Panc1 (cell line): ENCODE measurements at regions not wholly inside any gene's neighbourhood (a gene's known extent, or its start where the extent isn't known, plus 50 kb on each side); places are given as distances from the start of the nearest gene placed in this dataset.

Experiments
- ATAC-seq: fragments of 200-7000 bp; cut with Tn5 transposase; 2 replicates; pipeline ENCODE4 v1.9.1; 2020; ENCODE audit warnings: mild to moderate bottlenecking, moderate library complexity
- BruUV-seq: library from RNA; stranded (reverse); fragments of 400-500 nt; replicated peaks from 2 replicates; lab custom pipeline; 2021; lab: Mats Ljungman, UMichigan
- CTCF ChIA-PET: fragments of 300-600 bp; sonication (Branson Sonifier 250); formaldehyde crosslinking; loops from one replicate; lab custom pipeline; 2022; ENCODE audit warnings: antibody characterized with exemption; lab: Charles Lee
- POLR2A ChIA-PET: fragments of 300-600 bp; sonication (Branson Sonifier 250); formaldehyde crosslinking; loops from one replicate; lab custom pipeline; 2022; ENCODE audit warnings: antibody characterized with exemption; lab: Charles Lee
- DNase-seq: peaks from one replicate; pipeline ENCODE4 v3.0.0-alpha.2; 2010; ENCODE audit warnings: low read depth, low spot score
- H3K27ac ChIP-seq: 2 replicates; pipeline ENCODE4 v1.5.1; 2011; ENCODE audit warnings: mild to moderate bottlenecking, low read length, inconsistent platforms
- H3K27me3 ChIP-seq: fragments of 200-500 bp; sonication (Bioruptor generic); 2 replicates; pipeline ENCODE4 v1.6.0; 2014; ENCODE audit warnings: low read length, inconsistent platforms; ENCODE audit not compliant: control insufficient read depth, insufficient read depth
- H3K36me3 ChIP-seq: fragments of 200-500 bp; sonication (Bioruptor generic); 2 replicates; pipeline ENCODE4 v1.5.1; 2014; ENCODE audit warnings: inconsistent platforms, mild to moderate bottlenecking, low read length, moderate library complexity; ENCODE audit not compliant: control insufficient read depth, insufficient read depth
- H3K4me1 ChIP-seq: 2 replicates; pipeline ENCODE4 v1.5.1; 2011; ENCODE audit warnings: inconsistent platforms, mild to moderate bottlenecking, low read length, moderate library complexity; ENCODE audit not compliant: control insufficient read depth, insufficient read depth
- H3K4me3 ChIP-seq, 2 experiments: 2 replicates each; pipeline ENCODE4 v1.5.1; 2011 to 2012; ENCODE audit warnings: low read depth in 2 of 2, low read length in 2 of 2, mild to moderate bottlenecking in 2 of 2, inconsistent platforms in 1 of 2, moderate library complexity in 1 of 2
- H3K9me3 ChIP-seq: fragments of 200-500 bp; sonication (Bioruptor generic); 2 replicates; pipeline ENCODE4 v1.5.1; 2014; ENCODE audit warnings: low read depth, mild to moderate bottlenecking, inconsistent platforms, low read length, moderate library complexity; ENCODE audit not compliant: control insufficient read depth, insufficient read depth
- CTCF ChIP-seq: fragments of 450-650 bp; IDR thresholded peaks from 2 replicates; pipeline ENCODE4 v1.5.1; 2017; ENCODE audit warnings: mild to moderate bottlenecking
- POLR2AphosphoS5 ChIP-seq: IDR thresholded peaks from 2 replicates; pipeline ENCODE4 v1.6.1; 2012; ENCODE audit warnings: mild to moderate bottlenecking, low read depth, low read length, moderate library complexity
- REST ChIP-seq, 2 experiments: IDR thresholded peaks; 2 replicates each; pipeline ENCODE4 v1.6.1; 2011 to 2012; ENCODE audit warnings: low read depth in 2 of 2, control low read depth in 1 of 2, low read length in 1 of 2, mild to moderate bottlenecking in 1 of 2, moderate library complexity in 1 of 2; ENCODE audit not compliant: insufficient read depth in 1 of 2
- SIN3A ChIP-seq: IDR thresholded peaks from 2 replicates; pipeline ENCODE4 v1.6.1; 2012; ENCODE audit warnings: low read depth, mild to moderate bottlenecking, low read length, moderate library complexity, borderline replicate concordance; ENCODE audit not compliant: insufficient read depth
- TCF7L2 ChIP-seq: IDR thresholded peaks from 2 replicates; pipeline ENCODE4 v1.6.1; 2011; ENCODE audit warnings: mild to moderate bottlenecking, low read depth, low read length, inconsistent platforms
- in situ Hi-C: cut with HindIII; loops from 2 replicates; pipeline ENCODE4 v1.10.0; 2016; ENCODE audit warnings: low sequenced_read_pairs, low pct_unique_long_range_greater_than_20kb
- intact Hi-C: fragments of 100-400 bp; cut with micrococcal nuclease; formaldehyde crosslinking; loops from one replicate; pipeline ENCODE4 v1.10.0; 2022; ENCODE audit not compliant: unreplicated experiment

DNA sequence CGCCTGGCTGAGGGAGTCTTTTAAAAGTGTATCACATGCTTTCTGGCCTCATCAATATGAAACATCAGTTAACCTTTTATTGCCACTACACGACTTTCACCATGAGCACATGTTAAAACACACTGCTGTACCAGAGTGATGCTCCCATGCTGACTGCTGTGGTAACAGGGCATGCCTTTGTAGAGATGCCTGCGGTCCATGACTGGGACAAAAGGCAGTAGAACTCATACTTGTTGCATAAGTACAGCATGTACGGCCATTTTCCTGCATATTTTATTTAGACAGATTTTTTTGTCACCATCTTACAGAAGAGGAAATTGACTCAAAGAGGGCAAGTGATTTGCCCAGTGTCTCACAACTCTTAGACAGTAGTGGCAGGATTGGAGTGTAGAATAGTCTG lies 105.7 kb upstream of the ADAMTSL1 start:
- POLR2A ChIA-PET, result no interaction called here
- Histone ChIP-seq H3K4me1 (no peaks in the 10 kb centered on the region), H3K36me3 (no peaks in the 10 kb centered on the region), H3K27me3 (no peaks in the 10 kb centered on the region), H3K27ac (no peak overlapping the region), H3K4me3 (no peak overlapping the region), H3K9me3 (no peaks in the 10 kb centered on the region)
- DNase-seq (no peak), ATAC-seq (no peak)
- intact Hi-C loops (no loop called here), in situ Hi-C loops (no loop called here)
- CTCF ChIA-PET, result no interaction called here
- no peak for TF ChIP-seq SIN3A
- no peak for TF ChIP-seq CTCF
- no peak for TF ChIP-seq REST (IDR thresholded peaks at IDR 0.05; ENCODE audit: insufficient read depth in 1 of 2, low read depth in 2 of 2, low read length in 1 of 2)
- TF ChIP-seq TCF7L2, result no peak
- TF ChIP-seq POLR2AphosphoS5, result no peak
- no TSS peak for BruUV-seq

GRCh38 chr9:18371141-18371540 lies 102.8 kb upstream of the ADAMTSL1 start:
- TF ChIP-seq CTCF, result no peak
- TF ChIP-seq TCF7L2, result no peak
- CTCF ChIA-PET, result no interaction called here
- DNase-seq (no peak), ATAC-seq (no peak)
- POLR2A ChIA-PET, result no interaction called here
- Histone ChIP-seq H3K9me3 (no peaks in the 10 kb centered on the region), H3K27me3 (no peaks in the 10 kb centered on the region), H3K4me1 (no peaks in the 10 kb centered on the region), H3K4me3 (no peak overlapping the region), H3K36me3 (no peaks in the 10 kb centered on the region), H3K27ac (no peak overlapping the region)
- intact Hi-C loops (no loop called here), in situ Hi-C loops (no loop called here)
- no TSS peak for BruUV-seq

GRCh38 chr9:18371621-18372020 lies 102.3 kb upstream of the ADAMTSL1 start:
- Histone ChIP-seq H3K27ac (no peak overlapping the region), H3K36me3 (no peaks in the 10 kb centered on the region), H3K9me3 (no peaks in the 10 kb centered on the region), H3K4me1 (no peaks in the 10 kb centered on the region), H3K4me3 (no peak overlapping the region), H3K27me3 (no peaks in the 10 kb centered on the region)
- no TSS peak for BruUV-seq
- intact Hi-C loops, result no loop called here
- DNase-seq (no peak), ATAC-seq (no peak)
- CTCF ChIA-PET, result no interaction called here
- POLR2A ChIA-PET, result no interaction called here
- no peak for TF ChIP-seq TCF7L2
- TF ChIP-seq REST (IDR thresholded peaks at IDR 0.05; ENCODE audit: insufficient read depth in 1 of 2, low read depth in 2 of 2, low read length in 1 of 2), result no peak
- TF ChIP-seq CTCF, result no peak
- no peak for TF ChIP-seq POLR2AphosphoS5
- no peak for TF ChIP-seq SIN3A
- in situ Hi-C loops, result no loop called here
